Heart left ventricle (tissue), 13 donors: ENCODE measurements at regions not wholly inside any gene's neighbourhood (a gene's known extent, or its start where the extent isn't known, plus 50 kb on each side); places are given as distances from the start of the nearest gene placed in this dataset.

Source experiments
- CTCF ChIP-seq, 12 donors: fragments of 200-600 bp; sonication (generic) in 4 of 12; IDR thresholded peaks; one replicate each; pipeline versions ENCODE4 v1.5.0 to v1.8.0; 2018 to 2022; ENCODE audit warnings: antibody characterized with exemption in 12 of 12, mild to moderate bottlenecking in 5 of 12
- POLR2A ChIP-seq, 2 donors: fragments of 450-650 bp; IDR thresholded peaks; one replicate each; pipeline ENCODE4 v1.6.1; 2017; ENCODE audit warnings: antibody characterized with exemption in 2 of 2, mild to moderate bottlenecking in 2 of 2, moderate library complexity in 2 of 2
- donor health status: ischemic (EF 13 %, LVEDD 7.1; RV severe dilation, severe dysfunction).
- donor health status: DM: no; HTN: yes; CAD: no.
- donor health status: DM: no; HTN: no; CAD: no.
- donor health status: ischemic (EF 25% LVEDD 6.9; RV normal size, moderate dysfunction).
- donor health status: ischemic (EF 25% LVEDD 5.7; RV mildly dilated, moderate dysfunction).
- donor health status: ischemic (EF 35%, LVEDD 5.7; RV mildly dilated, moderate dysfunction).
- donor health status: nonischemic (EF 11% LVEDD 7.7; RV severe dilation, severe dysfunction).
- donor health status: DM: yes; HTN: yes; CAD: no.
- donor health status: PGD.
- donor health status: ischemic (EF 29% LVEDD 5.4; RV normal size, mild dysfunction).
- donor health status: nonischemic (EF 23%, LVEDD 6.1; RV moderate dilation, normal function).

DNA sequence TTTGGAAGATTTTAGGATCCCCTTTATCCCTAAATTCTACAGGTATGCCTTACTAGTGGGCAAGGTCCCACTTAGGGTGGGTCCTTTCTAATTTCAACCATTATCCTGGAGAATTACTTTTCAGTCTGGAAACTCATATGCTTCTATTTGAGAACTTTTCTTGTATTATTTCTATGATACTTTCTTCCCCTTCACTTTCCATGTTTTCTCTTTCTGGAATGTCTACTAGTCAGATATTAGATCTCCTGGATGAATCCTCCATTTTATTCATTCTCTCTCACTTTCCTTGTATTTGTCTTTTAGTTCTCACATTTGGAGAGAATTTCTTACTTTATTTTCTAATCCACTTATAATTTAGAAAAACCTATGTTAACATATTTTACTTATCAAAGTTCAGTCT, 83.9 kb upstream of the SIPA1L2 start:
- TF ChIP-seq CTCF (IDR thresholded peaks at IDR 0.05), result no peak
- TF ChIP-seq POLR2A (IDR thresholded peaks at IDR 0.05), result no peak
